Thyroid gland (tissue), 4 donors: ENCODE measurements at regions not wholly inside any gene's neighbourhood (a gene's known extent, or its start where the extent isn't known, plus 50 kb on each side); places are given as distances from the start of the nearest gene placed in this dataset.

ENCODE experiments used
- DNase-seq, 2 donors: peaks; one replicate each; pipeline ENCODE4 v3.0.0-alpha.2; 2019
- H3K27ac ChIP-seq, 3 donors: fragments of 200-600 bp; sonication (generic); 1 replicate in 2 of 3; 2 replicates in 1 of 3; pipeline ENCODE4 v1.5.1; 2016 to 2019; ENCODE audit warnings: mild to moderate bottlenecking in 1 of 3, moderate library complexity in 1 of 3
- H3K27me3 ChIP-seq: fragments of 200-600 bp; sonication (generic); one replicate; pipeline ENCODE4 v1.5.1; 2019
- H3K36me3 ChIP-seq, 2 donors: fragments of 200-600 bp; sonication (generic); one replicate each; pipeline ENCODE4 v1.5.1; 2016 to 2019
- H3K4me1 ChIP-seq, 2 donors: fragments of 200-600 bp; sonication (generic); one replicate each; pipeline ENCODE4 v1.5.1; 2017 to 2019
- H3K4me3 ChIP-seq, 3 donors: fragments of 200-600 bp; sonication (generic); replicated peaks in 1 of 3; 1 replicate in 2 of 3; 2 replicates in 1 of 3; pipeline ENCODE4 v1.5.1; 2016; ENCODE audit warnings: mild to moderate bottlenecking in 1 of 3
- H3K9me3 ChIP-seq: fragments of 200-600 bp; sonication (generic); one replicate; pipeline ENCODE4 v1.5.1; 2017
- POLR2A ChIP-seq, 2 donors: fragments of 450-650 bp; IDR thresholded peaks; one replicate each; pipeline ENCODE4 v1.6.1; 2017; ENCODE audit warnings: antibody characterized with exemption in 2 of 2, mild to moderate bottlenecking in 2 of 2, moderate library complexity in 1 of 2
- WGBS, 2 donors: methylation state at CpG; one replicate each; pipeline ENCODE4 v1.1.5; 2017; 5-methylcytosine and 5-hydroxymethylcytosine counted together
- intact Hi-C: fragments of 100-400 bp; cut with DNase I; formaldehyde crosslinking; loops from one replicate; pipeline ENCODE4 v1.15.1; 2023
- TF ChIP-seq, protein P1 (sequence below), 6 experiments: fragments of 200-600 bp in 3 of 6; fragments of 450-650 bp in 3 of 6; sonication (generic) in 3 of 6; IDR thresholded peaks; one replicate each; pipeline ENCODE4 v1.5.1; 2016 to 2019; ENCODE audit warnings: antibody characterized with exemption in 6 of 6, mild to moderate bottlenecking in 2 of 6, inconsistent platforms in 1 of 6, moderate library complexity in 1 of 6

DNA sequence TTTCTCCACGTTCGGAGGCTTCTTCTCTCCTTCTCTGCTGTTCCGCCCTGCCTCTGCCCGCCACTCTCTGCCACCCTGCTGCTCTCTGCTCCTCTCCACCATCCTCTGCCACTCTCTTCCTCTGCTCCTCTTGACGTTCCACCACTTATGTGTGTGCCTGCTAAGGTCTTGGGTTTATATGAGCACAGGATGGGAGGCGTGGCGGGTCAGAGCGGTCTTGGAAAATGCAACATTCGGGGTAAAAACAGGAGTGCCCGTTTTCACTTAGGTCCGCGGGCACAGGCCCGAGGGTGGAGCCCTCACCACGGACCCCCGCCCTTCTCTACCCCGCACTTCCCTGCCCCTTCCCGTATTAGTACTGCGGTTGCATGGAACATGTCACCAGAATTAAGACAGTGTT is 114.4 kb upstream of the FBXL7 start:
- Histone ChIP-seq H3K27me3 (no peaks in the 10 kb centered on the region), H3K27ac (no peak overlapping the region), H3K9me3 (no peaks in the 10 kb centered on the region), H3K4me1 (no peaks in the 10 kb centered on the region), H3K36me3 (no peaks in the 10 kb centered on the region), H3K4me3 (no peak overlapping the region)
- TF ChIP-seq, protein P1, sequence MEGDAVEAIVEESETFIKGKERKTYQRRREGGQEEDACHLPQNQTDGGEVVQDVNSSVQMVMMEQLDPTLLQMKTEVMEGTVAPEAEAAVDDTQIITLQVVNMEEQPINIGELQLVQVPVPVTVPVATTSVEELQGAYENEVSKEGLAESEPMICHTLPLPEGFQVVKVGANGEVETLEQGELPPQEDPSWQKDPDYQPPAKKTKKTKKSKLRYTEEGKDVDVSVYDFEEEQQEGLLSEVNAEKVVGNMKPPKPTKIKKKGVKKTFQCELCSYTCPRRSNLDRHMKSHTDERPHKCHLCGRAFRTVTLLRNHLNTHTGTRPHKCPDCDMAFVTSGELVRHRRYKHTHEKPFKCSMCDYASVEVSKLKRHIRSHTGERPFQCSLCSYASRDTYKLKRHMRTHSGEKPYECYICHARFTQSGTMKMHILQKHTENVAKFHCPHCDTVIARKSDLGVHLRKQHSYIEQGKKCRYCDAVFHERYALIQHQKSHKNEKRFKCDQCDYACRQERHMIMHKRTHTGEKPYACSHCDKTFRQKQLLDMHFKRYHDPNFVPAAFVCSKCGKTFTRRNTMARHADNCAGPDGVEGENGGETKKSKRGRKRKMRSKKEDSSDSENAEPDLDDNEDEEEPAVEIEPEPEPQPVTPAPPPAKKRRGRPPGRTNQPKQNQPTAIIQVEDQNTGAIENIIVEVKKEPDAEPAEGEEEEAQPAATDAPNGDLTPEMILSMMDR (IDR thresholded peaks at IDR 0.05): no peak
- no peak for TF ChIP-seq POLR2A (IDR thresholded peaks at IDR 0.05)
- 81 to 89% methylated on average over 18 of the region's 18 CpGs for WGBS, 2 donors
- DNase-seq: no peak
- intact Hi-C loops: no loop called here

DNA sequence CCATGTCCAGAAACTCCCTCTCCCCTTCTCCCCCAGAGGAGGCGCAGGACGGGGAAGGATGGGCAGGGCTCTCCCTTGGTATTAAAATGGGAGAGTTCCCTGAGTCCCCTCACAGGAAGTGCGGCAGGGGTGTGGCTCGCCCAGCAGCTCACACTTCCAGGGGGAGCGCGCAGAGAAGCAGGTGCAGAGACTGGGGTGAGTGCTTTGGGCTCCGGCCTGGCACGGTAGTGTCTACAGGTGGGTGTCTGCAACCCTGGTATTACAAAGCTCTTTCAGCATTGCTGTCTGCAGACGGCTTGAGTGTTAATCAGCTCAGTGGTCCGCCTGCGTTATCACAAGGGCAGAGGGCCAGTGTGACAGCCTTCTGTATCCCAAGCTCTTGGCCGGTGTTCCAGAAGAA is 114.9 kb upstream of the FBXL7 start:
- WGBS, 2 donors: 72 to 86% methylated on average over 10 to 12 of the region's 12 CpGs
- no peak overlapping the region for H3K27ac ChIP-seq
- H3K9me3 ChIP-seq: no peaks in the 10 kb centered on the region
- no peaks in the 10 kb centered on the region for H3K27me3 ChIP-seq
- no peak overlapping the region for H3K4me3 ChIP-seq
- no peak for TF ChIP-seq POLR2A (IDR thresholded peaks at IDR 0.05)
- intact Hi-C loops: no loop called here
- H3K4me1 ChIP-seq: no peaks in the 10 kb centered on the region
- no peak for DNase-seq
- no peaks in the 10 kb centered on the region for H3K36me3 ChIP-seq

DNA sequence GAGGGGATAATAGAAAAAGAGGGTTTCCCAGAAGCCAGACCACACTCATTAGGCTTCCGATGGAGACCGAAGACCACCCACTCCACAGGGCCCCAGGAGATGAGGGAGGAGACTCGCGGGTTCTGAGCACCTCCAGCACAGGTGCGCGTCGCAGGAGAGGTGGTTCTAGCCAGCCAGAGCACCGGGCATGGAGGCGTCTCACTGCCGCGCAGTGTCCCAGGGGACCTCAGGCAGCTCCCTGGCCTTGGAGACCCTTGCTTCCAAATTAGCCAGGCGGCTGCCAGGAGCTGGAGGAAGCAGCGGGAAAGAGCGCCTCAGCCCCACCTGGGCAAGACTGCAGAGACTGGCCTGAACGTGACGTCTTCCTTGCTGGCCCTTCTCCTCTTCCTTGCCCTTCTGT is 115.4 kb upstream of the FBXL7 start:
- Histone ChIP-seq H3K27ac (no peak overlapping the region), H3K4me1 (no peaks in the 10 kb centered on the region), H3K9me3 (no peaks in the 10 kb centered on the region), H3K4me3 (no peak overlapping the region), H3K27me3 (no peaks in the 10 kb centered on the region), H3K36me3 (no peaks in the 10 kb centered on the region)
- 71 to 82% methylated on average over 16 of the region's 16 CpGs for WGBS, 2 donors
- TF ChIP-seq, protein P1 (IDR thresholded peaks at IDR 0.05): no peak
- no peak for TF ChIP-seq POLR2A (IDR thresholded peaks at IDR 0.05)
- intact Hi-C loops: no loop called here
- DNase-seq: no peak

DNA sequence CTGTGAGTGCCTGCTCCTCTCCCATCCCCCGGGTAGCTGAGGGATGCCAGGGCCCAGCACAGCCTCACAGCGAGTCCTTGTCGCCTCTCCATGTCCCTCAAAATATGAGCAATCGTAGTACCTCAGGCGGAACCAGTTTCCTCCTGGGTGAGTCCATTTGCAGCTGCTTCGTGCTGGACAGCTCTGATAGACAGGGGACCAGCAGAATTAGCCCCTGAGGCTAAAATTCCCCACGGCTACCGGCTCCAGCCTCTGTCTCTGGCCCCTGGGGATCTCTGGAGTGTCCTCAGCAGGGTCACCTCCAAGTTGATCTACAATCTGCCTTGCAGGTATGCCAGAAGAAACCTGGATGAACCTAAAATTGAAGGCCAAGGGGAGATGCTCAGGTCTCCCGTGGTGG is 115.8 kb upstream of the FBXL7 start:
- DNase-seq: no peak
- Histone ChIP-seq H3K27ac (no peak overlapping the region), H3K36me3 (no peaks in the 10 kb centered on the region)

DNA sequence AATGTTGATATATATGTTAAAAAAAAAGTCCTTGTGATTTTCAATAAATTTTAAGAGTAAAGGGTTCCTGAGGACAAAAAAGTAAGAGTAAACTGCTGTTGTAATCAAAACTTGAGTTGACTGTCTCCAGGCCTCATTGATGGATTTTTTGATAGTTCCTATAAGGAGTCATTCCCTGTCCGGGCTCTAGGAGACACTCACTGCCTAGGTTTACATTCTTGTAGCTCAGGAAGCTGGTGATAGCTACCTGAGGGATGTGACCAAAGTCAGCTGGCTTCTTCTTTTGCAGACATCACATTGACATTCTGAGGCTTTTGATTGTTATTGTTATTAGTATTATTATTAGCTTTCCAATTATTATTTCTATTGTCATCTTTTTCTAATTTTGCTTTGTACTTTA is 116.5 kb upstream of the FBXL7 start:
- H3K4me1 ChIP-seq: no peaks in the 10 kb centered on the region
- 63 to 64% methylated on average over 1 of the region's 1 CpG for WGBS, 2 donors
- intact Hi-C loops: no loop called here

More for the DNA sequence above, 115.8 kb upstream of the FBXL7 start:
- no peaks in the 10 kb centered on the region for H3K4me1 ChIP-seq
- no peaks in the 10 kb centered on the region for H3K9me3 ChIP-seq
- 54 to 66% methylated on average over 9 of the region's 9 CpGs for WGBS, 2 donors
- H3K4me3 ChIP-seq: no peak overlapping the region
- intact Hi-C loops: no loop called here
- H3K27me3 ChIP-seq: no peaks in the 10 kb centered on the region
- TF ChIP-seq, protein P1 (IDR thresholded peaks at IDR 0.05): no peak
- TF ChIP-seq POLR2A (IDR thresholded peaks at IDR 0.05): no peak

More for the DNA sequence above, 116.5 kb upstream of the FBXL7 start:
- Histone ChIP-seq H3K36me3 (no peaks in the 10 kb centered on the region), H3K27ac (no peak overlapping the region), H3K27me3 (no peaks in the 10 kb centered on the region), H3K4me3 (no peak overlapping the region), H3K9me3 (no peaks in the 10 kb centered on the region)
- DNase-seq: no peak
- TF ChIP-seq, protein P1 (IDR thresholded peaks at IDR 0.05): peak in 1 of 6 experiments; percentile 10
- no peak for TF ChIP-seq POLR2A (IDR thresholded peaks at IDR 0.05)
